T-helper 22 cell (primary cell): ENCODE measurements at regions not wholly inside any gene's neighbourhood (a gene's known extent, or its start where the extent isn't known, plus 50 kb on each side); places are given as distances from the start of the nearest gene placed in this dataset.
"Not testable (repeated sequence)": the region's sequence is repeated elsewhere in the genome, so short reads cannot be mapped to it uniquely, and the experiment has no call there.

Source experiments
- DNase-seq: peaks from one replicate; pipeline ENCODE4 v3.0.0-alpha.2; 2020; ENCODE audit warnings: low read depth

DNA sequence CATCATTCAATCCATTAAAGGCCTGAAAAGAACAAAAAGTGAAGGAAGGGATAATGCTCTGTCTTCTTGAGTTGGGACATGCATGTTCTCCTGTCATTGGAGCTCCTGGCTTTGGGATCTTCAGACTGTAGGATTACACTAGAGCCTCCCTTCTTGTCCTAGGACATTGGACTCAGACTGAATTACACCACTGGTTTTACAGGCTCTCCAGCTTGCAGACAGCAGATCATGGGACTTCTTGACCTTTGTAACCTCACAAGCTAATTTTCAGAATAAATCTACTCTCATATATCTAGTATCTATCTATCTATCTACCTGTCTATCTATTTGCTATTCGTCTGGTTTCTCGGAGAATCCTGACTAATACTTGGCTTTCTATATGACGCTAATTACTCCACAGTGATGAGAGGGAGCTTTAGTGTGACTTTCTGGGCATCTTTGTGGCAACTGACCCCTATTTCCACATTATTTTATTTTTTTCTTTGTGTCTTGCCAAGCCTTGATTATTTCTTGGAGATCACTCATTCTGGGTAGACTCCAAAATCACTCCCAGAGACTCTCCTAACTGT is 151.9 kb upstream of the ZNF184 start:
- no peak for DNase-seq

DNA sequence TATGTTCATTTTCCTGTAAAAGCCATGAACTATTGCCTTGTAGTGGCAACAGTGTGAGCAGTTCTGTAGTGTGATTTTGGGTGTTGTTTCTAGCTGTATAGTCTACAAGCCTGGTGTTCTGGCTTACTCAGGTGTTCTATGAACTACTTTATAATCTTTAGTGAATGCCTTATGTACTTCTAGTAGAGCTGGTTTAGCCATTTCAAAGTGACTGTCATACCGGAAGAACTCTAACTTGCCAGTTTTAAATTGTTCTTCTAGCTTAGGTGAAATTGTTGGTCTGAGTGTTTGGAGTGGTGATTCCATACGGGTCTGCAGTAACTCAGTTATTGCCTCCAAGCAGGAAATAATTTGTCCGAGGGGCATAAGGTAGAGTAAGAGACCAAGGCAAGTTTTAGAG is 150.2 kb upstream of the ZNF184 start:
- no peak for DNase-seq

DNA sequence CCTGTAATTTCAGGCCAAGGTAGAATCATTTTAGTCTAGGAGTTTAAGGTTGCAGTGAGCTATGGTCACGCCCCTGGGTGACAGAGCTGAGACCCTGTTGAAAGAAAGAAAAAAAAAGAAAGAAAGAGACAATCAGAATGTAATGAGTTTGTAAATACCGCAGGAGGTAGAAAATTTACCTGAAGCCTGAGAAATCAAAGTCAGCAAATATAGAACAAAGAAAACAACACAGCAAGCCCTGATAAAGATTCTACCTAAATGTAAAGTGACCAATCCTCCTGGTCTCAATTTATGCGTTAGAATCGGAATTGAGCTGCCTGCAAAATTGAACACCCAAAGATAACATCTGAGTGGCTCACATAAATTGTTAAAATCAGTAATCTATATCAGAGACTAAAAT is 146.5 kb upstream of the ZNF184 start:
- no peak for DNase-seq

DNA sequence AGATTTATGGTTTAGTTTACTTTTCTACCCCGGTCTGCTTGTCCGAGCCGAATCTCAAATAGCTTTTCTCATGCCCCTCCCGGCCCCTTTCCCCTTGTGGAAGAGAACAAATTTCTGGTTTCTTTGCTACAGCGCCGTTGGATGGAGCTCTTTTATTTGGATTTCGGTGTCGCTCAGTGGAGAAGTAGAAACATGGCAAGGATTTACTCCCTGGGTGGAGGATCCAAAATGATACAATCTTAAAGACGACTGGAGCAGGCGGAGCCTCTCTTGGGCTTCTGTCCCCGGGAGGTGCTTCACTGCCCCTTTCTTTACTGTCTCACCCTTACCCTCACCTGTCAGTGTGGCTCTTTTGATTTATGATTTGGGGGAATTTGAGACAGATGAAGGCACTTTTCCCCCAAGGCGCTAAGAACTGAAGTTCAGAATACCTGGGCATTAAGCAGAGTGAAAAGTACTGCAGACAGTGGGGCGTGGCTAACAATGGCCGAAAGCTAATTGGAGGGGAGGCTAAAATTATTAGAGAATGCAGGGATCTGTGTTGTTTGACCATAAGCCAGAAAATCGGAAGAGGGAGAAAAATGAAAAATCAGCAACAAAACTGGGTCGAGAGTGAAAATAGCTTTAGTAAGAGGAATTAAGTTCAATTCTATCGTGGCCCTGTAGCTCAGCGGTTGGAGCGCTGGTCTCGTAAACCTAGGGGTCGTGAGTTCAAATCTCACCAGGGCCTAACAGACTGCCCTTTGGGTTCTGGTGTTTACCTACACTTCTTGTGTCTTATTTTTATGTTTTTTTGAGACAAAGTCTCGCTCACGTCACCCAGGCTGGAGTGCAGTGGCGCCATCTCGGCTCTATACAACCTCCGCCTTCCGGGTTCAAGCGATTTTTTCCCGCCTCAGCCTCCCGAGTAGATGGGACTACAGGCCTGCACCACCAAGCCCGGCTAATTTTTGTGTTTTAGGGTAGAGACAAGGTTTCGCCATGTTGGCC is 145.1 kb upstream of the ZNF184 start:
- no peak for DNase-seq

DNA sequence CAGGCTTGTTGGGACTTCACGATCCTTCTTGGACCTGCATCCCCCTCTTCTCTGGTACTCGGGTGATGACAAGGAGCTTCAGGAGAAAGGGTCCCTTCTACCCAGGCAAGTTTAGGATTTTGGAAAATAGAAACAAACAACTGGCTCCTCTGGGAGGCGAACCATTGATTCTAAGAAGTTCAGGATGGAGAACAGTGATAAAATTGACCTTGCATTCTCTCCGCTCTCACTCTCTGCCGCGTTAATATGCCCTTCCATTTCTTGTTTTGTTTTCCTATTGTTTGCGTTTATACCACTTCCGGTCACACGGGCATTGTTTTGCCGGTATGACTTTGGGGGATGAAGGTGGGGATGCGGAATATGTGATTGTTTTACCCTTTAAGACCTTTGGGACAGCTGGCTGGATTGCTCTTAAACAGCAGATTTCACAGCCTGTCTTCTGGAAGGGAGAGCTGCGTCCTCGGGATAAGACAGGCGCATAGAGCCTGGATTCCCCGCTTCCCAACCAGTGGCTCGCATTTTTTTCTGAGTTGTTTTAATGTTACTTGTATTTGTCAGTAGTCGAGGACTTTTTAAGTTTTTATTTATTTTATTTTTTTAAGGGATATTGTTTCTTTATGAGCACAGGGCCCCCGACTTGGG is 144.3 kb upstream of the ZNF184 start:
- DNase-seq = no peak

DNA sequence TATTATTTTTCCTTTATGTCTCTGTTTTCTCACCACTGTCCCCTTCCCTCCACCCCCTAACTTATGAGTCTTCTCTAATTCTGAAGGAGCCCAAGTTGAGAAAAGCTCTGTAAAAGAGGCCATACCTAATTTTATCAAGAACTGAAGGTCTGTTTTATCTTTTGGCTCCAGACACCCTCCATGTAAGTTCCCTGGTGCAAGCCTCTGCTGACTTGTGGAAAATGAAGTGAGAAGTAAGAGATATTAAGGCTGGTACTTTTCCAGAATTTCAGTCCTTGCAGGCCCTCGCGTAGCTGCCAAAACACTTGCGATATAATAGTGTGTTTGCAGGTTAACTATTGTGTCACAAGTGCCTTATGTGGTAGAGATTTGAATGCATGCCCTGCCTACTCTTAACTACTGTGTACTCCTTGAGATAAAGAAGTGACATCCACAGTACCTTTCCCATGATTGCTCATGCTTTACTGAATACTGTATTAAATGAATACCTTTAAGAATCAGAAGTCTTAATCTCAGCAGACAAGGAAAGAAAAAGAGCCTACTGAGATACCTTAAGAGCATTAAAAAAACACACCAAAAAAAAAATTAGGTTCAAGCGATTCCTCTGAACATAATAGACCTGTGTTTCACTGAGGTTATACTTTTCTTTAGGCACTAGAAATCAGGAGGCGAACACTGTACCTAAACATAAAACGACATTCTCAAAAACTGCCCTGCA is 143.6 kb upstream of the ZNF184 start:
- DNase-seq = no peak

DNA sequence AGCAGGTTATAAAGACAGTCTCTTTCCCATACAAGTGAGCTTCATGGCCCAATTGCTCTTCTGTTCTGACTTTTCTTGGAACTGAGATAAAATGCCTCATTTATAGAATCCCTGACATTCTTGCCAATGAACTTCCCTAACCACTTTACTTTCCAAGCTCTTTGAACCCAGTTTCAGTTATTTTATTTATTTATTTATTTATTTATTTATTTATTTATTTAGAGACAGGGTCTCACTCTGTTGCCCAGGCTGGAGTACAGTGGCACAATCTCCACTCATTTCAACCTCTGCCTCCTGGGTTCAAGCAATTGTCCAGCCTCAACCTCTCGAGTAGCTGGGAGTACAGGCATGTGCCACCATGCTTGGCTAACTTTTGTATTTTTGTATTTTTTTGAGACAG is 138.5 kb upstream of the ZNF184 start:
- no peak for DNase-seq

DNA sequence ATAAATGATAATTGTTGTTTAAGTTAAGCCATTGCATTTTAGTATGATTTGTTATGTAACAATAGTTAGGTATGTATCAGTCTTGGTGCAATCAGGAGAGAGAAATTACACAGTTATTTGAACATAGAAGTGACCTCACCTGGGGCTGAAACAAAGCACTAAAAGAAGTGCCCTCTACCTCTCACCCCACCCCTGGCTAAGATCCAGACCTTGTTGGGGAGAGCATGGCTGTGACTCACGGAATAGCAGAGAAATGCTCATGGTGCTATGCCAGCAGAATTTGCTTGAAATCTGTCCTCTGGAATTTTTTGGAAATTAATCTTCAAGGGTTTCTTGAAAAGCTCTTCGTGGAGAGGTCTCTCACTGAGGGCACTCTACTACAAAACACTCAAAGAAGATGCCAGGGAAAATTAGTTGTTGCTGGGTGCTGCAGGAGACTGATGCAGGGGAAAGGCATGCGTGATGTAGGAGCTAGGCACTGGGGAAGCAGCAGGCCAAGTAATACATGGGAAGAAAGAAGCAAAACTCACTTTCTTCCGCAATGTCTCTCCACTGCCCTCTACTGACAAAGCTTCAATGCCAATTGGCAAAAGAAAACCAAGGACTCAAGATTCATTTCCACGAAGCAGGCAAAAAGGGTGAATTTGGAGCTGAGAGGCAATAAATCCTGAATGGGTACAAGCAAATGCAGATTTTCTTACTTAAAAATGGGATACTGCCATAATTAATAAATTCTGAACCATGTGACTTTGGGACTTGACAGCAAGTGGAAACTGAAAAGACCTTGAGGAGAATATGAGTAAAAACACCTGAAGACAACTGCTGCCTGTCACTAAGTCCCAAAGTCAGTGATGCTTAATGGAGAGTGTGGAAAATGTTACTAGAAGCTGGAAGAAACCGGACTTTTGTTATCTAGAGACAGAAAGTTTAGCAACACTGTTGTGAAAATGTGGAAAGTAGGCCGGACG is 136.3 kb upstream of the ZNF184 start:
- no peak for DNase-seq

DNA sequence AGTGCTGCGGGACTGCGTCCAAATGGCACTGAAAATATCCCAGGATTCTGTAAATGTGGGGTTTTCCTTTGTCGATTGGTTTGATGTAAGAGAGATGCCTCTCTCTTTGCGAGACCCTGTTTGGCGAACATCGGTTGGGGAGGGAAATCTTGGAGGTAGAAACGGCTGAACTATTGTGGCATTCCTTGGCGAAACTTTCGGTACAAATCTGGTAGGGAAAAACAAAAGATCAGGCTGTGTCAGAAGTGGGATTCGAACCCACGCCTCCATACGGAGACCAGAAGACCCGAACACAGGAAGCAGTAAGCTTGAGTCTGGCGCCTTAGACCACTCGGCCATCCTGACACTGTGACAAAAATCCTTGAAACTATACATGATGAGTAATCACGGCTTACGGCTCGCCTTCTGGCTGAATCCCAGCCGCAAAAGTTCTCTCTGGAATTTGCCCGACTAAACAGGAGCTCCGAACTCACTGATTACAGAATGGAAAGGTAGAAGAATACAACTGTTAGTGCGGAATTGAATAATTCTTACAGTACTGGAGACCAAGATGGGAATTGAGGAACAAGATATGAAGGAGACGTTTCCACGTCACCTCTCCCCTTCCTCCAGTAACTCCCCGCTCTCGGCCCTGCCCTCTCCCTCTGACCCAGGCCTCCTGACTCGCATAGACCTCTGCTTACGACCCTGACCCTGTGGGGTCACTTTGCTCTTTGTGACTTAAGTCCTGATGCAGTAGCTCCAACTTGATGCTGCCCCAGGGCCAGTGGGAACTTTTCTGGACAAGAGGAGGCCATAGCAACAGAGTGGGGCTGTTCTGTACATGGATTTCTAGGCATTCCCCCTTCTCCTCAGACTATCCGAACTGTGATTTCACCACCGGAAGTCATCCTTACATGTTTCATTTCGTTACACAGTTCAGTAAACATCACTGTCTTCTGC is 132.8 kb upstream of the ZNF184 start:
- DNase-seq = no peak

DNA sequence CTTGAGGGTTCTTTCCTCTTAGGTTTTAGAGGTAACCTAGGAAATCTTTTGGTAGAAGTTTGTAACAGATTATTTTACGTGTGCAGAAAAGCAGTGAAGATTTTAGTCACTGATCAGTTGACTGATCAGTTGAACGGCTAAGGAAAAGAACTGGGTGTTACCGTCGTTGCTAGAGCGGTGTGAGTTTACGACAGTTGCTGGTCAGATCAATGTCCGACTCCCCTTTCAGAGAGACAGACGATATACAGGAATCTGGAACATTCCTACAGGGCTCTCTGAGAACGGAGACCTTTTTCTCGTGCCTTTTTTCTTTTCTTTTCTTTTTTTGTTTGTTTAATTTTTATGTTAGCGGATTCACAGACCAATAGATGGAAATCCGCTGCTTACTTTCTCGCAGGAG is 132.1 kb upstream of the ZNF184 start:
- no peak for DNase-seq

DNA sequence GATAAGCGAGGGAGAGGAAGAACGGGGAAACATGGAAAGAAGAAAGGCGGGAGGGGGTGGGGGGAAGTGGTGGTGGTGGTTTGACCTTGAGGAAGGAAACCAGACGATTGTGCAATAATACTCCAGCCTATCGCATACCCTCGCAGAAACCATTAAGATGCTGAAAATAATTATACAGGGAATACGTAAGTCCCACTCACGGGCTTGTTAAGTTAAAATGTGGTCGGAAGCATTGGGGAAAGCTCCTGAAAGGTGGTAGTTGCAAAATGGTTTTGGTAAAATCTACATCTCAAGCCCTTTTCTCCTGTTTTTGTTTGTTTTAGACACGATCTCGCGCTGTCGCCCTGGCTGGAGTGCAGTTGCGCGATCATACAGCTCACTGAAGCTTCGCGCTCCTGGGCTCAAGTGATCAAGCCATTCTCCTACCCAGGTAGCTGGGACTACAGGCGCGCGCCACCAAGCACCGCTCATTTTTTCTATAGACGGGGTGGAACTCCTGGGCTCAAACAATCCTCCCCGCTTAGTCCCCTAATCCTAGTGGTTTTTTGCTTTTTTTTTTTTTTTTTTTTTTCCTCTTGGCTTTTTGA is 128.9 kb upstream of the ZNF184 start:
- no peak for DNase-seq

DNA sequence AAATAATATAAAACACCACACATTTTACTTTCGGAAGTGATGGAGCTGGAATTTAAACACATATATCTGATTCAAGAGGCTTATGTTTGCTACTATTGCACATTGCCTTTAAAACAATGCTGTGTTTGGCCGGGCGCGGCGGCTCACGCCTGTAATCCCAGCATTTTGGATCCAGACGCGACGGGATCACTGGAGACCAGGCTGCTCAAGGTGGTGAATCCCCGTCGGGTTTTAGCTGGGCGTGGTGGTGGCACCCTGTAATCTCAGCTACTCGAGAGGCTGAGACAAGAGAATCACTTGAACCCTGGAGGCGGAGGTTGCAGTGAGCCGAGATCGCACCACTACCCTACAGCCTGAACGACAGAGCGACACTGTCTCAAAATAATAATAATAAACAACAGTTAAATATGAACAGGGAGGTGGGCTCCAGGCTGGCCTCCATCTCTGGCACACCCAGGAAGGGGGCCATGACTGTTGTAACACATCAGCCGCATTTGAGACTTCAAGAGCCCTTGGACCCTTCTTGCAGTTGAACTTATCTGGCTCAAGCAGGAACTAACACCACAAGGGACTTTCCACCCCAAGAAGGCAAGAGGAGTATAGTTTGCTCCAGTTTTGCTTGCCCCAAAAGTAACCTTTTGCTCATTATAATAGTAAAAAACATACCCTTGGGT is 127.1 kb upstream of the ZNF184 start:
- no peak for DNase-seq

DNA sequence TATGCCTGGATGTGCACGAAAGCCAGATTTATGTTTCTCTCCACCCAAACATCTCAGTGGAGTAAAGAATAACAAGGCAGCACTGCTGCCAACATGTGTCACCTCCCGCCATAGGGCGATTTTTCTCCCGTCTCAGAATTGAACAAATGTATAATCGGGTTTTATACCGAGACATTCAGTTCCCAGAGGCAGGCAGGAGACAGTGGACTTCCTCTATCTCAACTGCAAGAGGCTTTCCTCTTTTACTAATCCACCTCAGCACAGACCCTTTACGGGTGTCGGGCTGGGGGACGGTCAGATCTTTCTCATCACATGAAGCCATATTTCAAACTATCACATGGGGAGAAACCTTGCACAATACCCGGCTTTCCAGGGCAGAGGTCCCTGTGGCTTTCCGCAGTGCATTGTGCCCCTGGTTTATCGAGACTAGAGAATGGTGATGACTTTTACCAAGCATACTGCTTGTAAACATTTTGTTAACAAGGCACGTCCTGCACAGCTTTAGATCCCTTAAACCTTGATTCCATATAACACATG is 124.2 kb upstream of the ZNF184 start:
- not testable (repeated sequence) for DNase-seq

DNA sequence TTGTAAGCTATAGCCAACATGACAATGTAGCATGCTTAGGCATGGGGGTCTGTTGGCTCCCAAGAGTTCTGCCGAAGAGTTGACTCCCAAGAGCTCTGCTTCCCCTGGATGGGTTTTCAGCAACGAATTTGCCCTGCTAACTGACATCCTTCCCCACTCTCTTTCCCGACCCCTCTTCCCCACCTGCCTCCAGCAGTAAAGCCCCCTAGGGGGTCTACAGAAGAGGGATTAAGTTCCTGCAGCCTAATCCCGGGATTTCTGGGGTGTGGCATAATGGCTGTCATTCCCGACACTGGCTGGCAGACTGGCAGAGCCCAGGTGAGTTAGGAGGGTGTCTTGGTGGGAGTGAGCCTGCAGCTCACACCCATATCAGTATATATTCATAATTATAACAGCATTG is 121.0 kb upstream of the ZNF184 start:
- DNase-seq = no peak

DNA sequence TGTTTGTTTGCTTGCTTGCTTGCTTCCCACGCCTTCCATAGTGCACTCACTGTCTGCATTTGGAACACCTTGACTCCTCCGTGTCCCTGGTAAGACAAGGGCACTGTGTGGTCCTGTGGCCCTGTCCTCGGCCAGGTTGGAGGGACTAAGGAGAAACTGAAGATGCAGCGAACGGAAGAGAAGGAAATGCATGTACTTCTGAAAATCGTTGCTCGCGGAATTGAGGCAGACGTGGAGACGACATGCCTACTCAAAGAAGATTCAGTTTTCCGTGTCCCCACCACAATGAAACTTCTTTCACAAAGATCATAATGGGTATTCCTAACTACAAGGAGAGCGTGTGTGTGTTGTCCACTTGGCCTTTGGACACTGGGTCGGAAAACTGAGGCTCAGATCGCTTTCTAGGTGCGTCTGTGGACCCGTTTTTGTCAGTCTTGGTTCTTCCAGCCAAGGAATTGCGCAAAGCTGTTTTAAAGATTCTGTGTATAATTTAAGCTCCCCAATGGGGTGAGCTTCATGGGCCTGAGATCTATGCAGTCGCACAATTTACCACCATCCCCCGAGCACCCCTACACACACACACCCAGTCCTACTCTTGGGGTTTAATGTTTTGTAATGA is 120.4 kb upstream of the ZNF184 start:
- no peak for DNase-seq

DNA sequence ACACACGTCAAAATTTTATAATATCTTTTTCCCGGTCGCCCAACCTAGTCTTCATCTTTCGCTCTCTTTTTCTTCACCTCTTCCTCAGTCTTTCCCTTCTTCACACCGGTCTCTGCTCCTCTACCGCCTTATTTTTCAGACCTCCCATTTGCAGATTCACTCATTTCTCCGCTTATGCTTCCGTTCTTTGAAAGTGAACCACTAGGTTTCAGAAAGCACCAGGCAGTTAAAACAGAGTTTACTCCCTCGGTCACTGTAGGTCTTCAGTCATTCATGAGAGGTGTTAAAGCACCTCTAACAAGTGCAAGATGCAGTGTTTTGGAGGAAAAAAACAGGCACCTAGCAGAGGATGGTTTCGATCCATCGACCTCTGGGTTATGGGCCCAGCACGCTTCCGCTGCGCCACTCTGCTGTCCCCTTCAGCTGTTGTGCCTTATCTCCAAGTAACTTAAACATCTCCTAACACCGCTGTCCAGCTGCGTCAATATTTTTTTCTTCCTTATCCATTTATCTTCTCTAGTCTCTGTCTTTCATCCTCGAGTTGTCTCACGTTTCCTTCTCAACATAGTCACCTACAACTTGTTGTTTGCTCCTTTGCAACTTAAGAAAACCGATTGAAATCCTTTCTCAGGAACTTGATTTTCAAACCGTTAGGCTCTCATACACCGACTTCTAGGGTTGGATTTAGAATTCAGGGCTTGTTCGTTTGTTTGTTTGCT is 119.7 kb upstream of the ZNF184 start:
- DNase-seq = peak; percentile 4

DNA sequence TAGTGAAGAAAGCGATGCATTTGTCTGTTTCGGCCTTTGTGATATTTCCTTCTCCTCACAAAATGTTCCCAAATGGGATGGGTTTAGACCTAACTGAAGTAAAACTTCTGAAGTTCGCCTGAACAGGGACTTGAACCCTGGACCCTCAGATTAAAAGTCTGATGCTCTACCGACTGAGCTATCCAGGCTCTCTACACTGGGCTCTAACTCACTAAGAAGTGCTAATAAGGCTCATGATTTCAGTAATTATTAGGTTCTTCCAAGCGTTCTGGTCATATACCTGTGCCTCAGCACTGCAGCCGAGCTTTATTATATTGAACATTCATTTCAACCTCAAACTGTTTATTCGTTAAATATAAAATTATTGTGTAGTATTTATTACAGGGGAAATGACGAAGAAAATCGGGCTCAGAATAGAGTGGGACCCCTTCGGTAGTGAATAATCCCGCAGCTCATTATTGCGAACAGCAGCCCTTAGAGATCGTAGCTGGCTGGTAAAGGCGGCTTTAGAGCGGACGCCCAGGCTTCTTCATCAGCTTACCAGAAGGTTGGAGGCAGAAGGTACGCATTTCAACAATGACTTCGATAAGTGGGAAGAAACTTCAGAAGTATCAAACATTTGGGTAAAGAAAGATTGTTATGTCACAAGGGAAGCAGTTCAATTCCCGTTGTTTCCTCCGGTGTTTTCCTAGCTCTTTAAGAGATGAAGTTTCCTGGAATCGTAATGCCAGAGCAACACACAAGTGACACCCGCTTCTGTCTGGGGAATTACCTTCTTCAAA is 119.0 kb upstream of the ZNF184 start:
- DNase-seq = no peak
